GM12878 (cell line): ENCODE measurements at regions not wholly inside any gene's neighbourhood (a gene's known extent, or its start where the extent isn't known, plus 50 kb on each side); places are given as distances from the start of the nearest gene placed in this dataset.

Experiments used
- EZH2 ChIP-seq: IDR thresholded peaks from 2 replicates; pipeline ENCODE4 v1.6.1; 2012; ENCODE audit warnings: low read depth, mild to moderate bottlenecking, control low read depth, inconsistent platforms, low read length, borderline replicate concordance; ENCODE audit not compliant: control insufficient read depth
- POLR2AphosphoS5 ChIP-seq: IDR thresholded peaks from 2 replicates; pipeline ENCODE4 v1.6.1; 2011; ENCODE audit warnings: mild to moderate bottlenecking, low read length, inconsistent platforms
- YY1 ChIP-seq: IDR thresholded peaks from 2 replicates; pipeline ENCODE4 v1.6.1; 2011; ENCODE audit warnings: low read depth, mild to moderate bottlenecking, low read length

GRCh38 chr6:50112981-50113857 is 63.5 kb upstream of the DEFB112 start:
- no peak for TF ChIP-seq YY1
- no peak for TF ChIP-seq POLR2AphosphoS5
- TF ChIP-seq EZH2: no peak
